Endometrium (tissue), 2 donors: ENCODE measurements at regions not wholly inside any gene's neighbourhood (a gene's known extent, or its start where the extent isn't known, plus 50 kb on each side); places are given as distances from the start of the nearest gene placed in this dataset.

Source experiments
- FAIRE-seq: peaks from 2 replicates; lab custom pipeline; 2012; peaks lifted over from hg19 to GRCh38; lab: Jason Lieb, UNC
- donor health status: control.
- donor health status: control.

DNA sequence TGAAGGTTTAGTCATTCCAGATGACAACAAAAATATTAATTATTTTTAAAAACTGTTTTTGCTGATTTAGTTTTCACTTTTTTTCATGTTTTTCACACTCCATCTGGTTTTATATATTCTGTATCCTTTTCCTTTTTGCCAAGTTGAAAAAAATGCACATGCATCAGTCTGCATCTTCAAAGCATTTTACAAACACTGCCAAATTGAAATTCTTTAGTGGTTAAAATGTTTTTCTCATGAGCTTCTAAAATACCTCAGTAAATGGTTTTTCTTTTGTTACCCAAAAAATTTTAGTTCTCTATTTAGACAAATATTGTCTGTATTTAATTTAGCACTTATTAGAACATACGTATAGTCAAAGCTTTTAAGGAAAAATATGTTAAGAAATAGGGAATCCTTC is 386.9 kb upstream of the HSF2 start:
- peak; percentile 95 for FAIRE-seq

DNA sequence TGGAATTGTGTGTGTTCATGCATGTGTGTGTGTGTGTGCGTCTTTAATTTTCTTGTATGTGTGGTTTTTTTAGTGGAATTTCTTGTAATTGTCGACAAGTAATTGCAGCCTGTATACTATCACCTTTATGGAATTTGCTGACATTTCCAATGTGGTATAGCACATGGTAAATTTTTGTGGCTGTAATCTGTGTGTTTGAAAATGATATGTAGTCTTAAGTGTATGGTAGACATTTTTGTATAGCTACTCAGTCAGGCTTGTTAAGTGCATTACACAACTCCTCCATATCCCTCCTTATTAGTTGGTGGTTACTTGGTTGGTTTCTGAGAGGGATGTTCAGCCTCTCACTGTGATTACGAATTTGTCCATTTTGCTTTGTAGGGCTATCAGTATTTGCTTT is 384.5 kb upstream of the HSF2 start:
- no peak for FAIRE-seq

DNA sequence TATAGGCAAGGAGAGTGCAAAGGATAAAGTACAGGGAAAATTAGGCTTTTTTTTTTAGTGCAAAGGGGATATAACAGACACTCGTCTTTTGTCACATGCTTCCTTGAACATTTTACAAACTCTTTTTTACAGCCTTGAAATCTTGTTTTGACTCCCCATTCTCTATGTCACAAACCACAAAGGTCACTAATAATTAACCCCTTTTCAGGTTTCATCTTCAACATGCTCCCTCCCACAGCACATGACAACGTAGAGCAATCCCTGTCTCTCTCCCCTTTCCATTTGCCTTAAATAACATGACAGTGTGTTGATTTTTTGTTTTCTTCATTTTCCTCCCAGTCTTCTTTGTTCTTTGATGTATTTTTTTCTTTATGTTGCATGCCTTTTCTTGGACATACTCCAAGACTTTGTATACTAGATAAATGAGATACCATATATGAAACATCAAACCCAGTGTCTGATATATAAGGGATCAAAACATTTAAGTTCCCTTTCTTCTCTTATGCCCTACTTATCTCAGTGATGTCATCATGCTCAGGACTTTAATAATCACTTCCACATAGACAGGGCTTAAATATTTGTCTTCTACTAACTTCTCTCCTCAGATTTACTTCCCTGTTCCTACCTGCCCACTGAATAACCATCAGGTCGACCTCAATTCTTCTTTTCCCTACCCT is 378.7 kb upstream of the HSF2 start:
- no peak for FAIRE-seq

DNA sequence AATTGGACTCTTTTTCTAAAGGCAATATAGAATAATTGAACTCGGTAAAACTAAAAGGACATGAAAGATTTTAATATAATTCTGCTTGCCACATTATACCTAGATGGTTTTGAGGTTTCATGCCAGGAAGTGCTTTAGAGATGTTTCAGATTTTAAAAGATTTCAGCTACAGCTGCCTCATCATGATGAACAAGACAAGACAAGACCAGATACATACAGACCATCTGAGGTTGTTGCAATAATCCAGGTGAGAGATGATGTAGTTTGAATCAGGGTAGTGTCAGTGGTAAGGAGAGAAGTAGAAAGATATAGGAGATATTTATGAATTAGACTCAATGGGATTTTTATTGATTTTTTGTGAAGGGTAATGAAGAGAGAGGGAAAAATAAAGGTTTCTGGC is 374.3 kb upstream of the HSF2 start:
- no peak for FAIRE-seq

DNA sequence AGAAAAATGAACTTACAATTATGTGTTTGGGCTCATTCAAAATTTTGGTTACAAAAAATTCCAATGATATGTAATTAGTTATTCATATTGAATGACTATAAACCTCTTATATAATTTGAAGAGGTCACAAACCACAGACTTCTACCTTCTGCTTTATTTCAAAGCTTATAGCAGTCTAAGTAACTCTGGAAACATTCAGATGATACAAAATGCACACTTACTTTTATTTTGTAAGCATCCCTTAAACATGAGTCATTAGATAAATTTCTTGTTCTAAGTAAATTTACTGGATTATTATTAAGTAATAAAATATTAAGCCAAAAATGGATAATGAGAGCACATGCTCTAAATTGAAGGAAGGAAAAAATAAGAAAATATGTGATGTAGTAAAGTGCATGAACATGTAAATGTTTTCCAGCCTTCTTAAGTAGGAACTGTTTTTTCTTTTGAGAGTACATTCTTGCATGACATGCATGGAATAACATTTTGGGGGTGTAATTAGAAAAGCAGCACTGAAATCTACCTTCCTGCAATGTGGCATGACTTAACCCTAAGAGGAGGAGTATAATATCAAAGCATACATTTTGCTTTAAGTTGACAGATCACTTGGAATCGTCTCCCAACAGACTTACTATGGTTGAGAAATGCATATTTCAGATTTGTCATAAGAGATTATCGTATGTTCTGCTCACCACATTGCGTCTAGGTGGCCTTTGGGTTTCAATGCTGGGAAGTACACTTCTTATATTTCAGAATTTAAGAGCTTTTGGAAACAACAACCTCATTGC is 372.7 kb upstream of the HSF2 start:
- FAIRE-seq = peak; percentile 74

DNA sequence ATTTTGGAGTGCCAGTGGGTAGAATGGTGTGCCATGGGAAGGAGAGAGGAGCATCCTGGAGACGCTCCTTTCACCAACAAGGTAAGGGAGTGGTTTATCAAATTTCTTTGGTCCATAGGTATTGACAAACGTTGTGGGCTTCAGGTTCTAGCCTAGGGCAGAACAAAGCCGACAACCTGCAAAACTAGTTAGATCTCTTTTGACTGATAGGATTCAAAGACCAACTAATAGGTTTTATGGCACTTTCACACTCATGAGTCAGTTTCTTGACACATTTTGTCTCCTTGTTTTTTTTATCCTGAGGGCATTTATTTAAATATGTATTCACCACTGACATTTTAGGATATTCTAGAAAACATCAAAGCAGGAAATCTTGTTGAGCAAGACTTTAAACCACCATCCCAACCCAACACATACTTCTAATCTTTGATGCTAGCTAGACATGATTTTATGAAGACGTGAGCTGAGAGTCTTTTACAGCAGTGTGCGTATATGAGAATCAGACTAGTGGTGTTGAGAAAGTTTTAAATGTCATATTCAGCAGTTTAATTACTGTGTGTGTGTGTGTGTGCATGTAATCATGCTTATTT is 370.4 kb upstream of the HSF2 start:
- no peak for FAIRE-seq

DNA sequence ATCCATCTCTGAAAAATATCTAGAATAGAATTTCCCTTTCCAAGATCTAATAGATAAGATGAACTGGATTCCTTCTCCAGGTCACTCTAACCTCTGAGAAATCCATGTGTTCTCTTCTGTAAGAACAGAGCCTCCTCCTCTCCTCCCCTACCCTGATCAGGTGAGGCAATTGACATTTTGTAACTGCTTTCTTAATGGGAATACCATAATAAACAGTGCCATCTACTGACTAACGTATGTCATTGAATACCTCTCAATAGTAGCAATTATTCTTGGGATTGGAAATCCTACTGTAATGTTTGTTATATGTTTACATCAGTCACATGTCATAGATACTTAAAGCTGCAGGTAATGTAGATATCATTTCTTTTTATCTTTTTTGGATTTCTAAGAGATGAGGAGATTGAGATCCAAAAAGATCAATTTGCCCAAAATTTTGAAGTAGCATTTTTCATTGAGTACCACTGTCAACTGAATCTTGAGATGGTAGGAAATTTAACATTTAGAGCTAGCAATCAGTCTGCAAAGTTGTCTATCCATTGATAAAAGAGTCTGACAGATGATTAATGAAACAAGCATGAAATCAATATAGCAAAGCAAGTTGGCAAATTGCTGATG is 365.8 kb upstream of the HSF2 start:
- peak; percentile 96 for FAIRE-seq

DNA sequence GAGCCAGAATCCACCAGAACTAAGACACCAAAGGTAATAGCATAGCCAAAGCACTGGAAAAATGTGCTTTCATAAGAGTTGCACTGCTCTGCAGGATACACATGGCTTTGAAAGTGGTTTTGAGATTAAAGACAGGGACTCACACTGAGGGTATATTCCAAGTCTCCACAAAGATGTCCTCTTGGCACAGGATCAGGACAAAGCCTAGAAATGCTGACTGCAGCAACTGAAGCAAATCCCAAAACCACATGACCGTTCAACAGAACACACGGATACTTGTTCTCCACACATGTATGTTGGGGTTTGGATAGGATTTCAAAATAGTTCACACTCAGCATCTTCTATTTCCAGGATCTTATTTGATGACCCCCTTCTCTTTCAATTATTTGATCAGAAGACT is 364.3 kb upstream of the HSF2 start:
- no peak for FAIRE-seq

DNA sequence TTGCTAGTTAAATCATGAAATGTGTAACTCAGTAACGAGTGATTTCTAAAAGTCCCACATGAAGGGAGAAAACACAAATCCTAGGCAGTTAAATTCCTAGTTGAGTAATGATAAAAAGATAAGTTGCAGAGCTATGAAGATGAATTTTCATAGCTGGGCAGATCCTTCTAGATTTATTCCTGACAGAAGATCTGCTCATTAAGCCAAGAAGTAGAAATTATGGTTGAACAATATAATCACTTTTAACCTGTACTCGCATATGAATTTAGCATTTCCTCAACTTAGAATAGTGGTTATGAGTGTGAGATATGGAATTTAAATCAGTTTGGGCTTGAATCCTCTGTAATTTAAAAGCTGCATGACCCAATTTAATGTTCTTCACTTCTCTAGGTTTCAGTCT is 359.2 kb upstream of the HSF2 start:
- no peak for FAIRE-seq

DNA sequence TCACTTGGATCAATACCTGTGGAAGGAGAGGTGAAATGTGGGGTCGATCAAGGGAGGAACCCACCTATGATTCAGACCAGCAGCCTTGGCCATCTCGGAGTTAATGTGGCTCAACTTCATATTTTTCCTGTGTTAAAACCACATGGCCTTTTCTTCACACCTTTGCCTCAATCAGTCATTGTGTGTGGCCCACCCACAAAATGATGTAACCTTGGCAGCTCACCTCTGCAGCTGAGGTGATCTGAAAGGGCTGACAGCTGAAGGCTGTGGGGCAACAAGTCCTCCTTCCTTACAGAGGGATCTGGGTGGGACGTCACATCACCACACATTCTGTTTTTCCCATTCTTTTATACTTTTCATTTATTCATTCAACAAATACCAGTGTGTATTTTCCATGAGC is 357.1 kb upstream of the HSF2 start:
- no peak for FAIRE-seq

DNA sequence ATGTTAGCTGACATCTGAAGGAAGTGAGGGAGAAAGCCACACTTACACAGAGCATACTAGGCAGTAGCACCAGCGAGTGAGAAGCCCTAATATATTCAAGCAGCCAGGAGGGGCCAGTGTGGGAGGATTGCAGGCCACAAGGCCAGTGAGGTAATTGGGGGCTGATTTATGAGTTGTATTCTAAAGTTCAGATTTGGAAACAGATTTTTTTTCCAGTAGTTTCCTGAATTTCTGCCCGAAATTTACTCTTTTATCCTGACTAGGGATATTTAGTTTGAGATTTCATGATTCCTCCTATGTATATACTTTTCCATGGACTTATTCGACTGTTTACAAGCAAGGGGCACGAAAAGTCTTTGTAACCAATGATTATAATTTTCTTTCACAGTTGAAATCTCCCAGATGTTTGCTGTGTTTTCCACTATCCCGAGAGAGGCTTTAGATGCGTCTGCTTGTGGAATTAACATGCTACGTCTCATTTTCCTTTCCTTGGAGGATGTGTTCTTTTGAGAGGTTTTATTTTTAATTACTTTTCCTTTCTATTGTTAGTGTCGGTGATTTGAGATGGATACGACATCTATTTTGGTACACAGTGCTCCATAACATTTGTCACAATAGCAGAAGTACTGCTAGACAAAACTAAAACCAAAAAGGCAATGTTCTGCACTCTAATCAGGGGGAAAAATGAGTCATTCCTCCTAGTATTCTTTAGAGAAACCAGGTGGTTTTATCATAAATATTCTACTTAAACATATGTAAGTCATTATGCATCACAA is 356.3 kb upstream of the HSF2 start:
- peak; percentile 74 for FAIRE-seq

DNA sequence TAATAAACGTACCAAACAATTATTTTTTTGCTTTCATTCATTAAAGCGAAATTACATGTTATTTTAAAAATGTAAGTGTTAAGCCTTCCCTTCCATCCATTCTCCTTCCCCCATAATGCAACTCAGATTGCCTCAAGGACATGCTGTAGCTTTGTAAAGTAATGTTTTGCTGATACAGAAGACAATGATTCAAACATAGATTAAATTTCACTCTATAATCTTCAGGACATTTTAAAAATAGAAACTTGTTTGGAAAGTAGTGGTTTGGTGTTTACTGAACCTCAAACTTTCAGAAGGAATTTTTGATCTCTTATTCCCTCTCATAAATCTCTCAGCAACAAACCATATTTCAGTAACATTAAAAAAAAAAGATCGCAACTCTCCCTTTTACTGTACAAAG is 350.9 kb upstream of the HSF2 start:
- FAIRE-seq = no peak

DNA sequence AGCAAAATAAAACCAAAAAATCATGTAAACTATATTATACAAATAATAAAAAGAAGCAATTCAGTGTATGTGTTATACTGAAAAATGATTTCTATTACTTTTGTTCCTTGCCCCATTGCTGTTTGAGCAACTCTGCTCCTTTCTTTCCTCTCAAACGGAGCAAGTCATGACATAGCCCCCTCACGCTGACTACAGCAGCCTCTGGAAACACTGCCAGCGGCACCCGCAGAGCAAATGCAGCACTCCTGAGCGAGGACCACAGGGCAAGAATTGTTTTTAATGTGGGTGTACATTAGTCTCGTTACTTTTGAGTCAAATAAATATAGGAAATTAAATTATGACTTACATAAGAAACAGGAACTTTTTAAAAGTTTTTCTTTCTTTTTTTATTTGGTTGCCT is 350.1 kb upstream of the HSF2 start:
- FAIRE-seq = no peak

DNA sequence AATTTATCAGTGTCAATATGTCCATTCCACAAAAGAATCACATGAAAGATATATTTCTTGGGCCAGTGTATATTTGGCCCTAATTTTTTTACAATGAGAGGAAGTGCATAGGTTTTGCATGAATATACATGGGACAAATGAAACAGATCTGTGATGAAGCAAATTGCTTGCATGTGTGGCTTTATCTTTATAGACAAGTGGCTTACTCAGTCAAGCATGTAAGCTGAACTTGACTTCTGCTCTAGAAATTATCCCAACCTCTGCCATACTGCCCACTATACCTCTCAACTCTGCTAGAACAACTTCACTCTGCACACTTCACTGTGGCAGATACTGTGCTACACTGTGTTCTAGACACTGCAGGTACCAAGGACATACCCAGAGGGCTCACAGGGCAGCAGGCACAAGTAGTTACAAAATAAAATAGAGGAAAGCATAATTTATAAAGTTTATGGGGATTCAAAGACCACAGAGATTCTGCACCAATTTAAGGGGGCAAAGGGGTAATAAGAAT is 349.2 kb upstream of the HSF2 start:
- no peak for FAIRE-seq

DNA sequence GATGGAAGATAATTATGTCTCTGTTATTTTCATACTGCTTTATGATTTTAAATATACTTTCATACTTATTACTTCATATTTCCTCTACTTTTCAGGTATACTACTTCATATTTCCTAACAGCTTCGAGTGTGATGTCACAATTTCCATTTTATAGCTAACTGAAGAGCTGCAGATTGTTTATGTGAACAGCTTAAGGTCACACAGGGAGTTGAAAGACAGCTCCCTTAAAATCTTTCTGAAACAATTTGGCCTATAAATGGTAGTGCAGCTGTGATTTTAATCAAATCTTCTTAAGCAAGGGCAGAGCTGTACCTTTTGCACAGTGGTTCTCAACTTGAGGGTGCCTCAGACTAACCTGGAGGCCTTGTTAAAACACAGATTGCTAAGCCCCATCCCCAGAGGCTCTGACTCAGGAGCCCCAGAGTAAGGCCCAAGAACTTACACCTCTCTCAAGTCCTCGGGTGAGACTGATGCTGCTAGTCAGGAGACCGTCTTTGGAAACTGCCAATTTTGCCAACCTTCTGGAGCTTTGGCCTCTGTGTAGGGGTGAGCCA is 347.0 kb upstream of the HSF2 start:
- FAIRE-seq = no peak

DNA sequence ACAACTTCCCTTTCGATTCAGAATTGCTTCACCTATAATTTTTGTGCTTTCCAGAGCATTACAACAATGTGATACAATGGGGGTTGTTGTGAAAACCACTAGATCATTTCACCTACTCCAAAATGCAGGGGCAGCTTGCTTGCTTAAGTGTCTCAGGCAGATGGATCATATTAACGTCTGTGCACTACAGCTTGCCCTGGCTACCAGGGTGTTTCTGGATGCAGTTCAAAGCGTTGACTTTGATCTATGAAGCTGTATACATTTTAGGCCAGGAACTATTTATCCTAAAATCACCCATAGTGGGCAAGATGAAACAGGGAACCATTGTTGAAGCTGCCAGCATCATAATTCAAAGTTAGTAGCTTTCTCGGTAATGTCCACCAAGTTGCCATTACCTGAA is 339.5 kb upstream of the HSF2 start:
- FAIRE-seq = no peak

DNA sequence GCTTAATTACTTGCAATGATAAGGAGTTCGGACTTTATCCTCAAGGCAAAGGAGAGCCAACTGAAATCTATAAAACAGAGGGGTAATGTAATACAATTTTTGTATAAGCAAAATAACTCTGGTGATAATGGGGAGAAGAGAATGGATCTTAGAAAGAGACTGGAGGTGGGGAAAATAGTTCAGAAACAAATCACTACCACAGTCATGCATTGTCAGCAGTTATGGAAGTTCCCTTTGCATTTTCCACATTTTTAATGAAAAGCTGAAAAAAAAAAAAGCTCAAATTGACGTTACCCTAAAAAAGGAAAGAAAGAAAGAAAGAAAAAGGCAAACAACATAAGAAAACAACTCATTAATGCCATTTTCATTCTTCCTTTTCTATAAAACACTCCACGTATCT is 337.6 kb upstream of the HSF2 start:
- no peak for FAIRE-seq

DNA sequence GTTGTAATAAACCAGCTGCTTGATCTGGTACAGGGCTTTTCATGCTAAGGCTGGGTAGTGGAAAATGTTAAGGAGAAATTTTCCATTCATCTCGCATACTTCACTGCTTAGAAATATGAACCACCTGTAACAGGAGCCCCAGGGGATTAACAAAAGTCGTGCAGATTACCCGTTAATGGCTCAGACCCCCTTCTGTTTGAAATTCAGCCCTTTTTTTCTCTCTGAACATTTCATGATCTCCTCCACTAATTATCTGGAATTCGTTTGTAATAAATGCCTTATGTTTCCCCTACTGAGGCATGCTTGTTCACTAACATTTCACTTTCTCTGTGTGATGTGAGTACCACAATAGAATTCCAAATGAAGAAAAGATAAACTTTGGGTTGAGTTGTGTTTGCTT is 336.4 kb upstream of the HSF2 start:
- FAIRE-seq = no peak

DNA sequence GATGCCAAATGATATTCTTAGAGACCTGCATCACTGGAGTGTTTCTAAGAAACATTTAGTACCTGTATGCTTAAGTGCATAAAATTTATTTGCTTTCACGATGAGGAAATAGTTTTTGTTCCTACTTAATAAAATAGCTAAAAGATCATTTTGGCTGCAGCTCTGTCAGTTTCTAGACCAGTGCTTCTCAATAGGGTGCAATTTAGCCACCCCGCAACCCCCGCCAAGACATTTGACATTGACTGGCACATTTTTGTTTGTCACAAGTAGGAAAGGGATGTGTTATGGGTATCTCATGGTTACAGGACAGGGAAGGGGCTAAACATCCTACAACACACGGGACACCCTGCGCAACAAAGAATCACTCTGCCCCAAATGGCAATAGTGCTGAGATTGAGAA is 335.7 kb upstream of the HSF2 start:
- no peak for FAIRE-seq

DNA sequence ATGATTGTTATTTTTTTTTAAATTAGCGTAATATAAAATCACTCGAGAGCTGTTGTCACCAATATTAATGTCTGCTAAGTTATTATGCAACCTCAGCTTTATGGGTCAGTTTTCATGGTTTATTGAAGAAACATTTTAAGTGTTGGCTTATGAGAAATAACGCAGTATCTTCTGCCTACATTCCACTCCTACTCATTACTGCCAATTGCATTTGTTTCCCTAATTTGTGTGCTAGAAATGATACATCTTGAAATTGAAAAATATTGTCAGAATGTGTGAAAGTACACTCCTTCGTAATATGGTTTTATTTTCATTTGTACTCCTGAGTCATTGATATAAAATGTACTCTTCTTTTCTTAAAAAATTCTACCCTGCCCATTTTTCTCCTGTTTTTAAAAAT is 333.3 kb upstream of the HSF2 start:
- FAIRE-seq = no peak

DNA sequence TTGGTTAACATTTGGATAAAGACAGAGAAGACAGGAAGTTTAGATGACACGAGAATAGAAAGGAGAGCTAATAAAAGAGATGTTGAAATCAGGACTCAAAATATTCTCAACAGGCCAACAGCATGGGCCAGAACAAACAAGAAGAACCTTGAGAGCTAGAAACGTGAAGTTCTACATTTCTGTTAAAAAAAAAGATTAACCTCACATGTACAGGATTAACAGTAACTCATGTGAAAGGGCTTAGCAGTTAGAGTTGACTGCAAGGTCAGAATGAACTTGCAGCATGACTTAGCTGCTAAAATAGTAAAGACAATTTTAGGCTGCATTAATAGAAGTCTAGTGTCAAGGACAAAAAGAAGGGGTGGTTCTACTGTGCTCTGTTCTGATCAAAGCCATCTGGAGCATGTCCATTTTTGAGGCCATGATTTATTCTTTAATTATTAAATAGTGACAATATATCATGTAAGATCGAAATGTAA is 331.1 kb upstream of the HSF2 start:
- peak; percentile 29 for FAIRE-seq

DNA sequence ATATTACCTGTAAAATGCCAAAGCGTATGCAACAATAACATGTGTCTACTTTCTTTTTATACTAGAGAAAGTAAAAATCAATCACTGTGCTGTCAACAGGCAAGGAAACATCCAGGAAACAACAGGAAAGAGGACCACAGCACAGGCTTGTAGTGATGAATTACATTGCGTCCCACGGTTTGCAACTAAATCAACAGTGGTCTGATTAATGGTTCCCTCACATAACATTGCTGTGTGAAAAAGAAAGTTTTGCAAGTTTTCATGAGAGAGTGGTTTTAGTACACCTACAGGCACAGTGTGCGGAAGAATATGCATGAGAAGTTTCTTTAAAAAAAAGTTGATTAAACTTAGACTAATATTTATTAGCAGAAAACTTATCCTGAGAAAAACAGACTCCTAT is 329.5 kb upstream of the HSF2 start:
- no peak for FAIRE-seq
